ENCODE measurements at regions not wholly inside any gene's neighbourhood (a gene's known extent, or its start where the extent isn't known, plus 50 kb on each side); places are given as distances from the start of the nearest gene placed in this dataset.
"Not testable (repeated sequence)": the region's sequence is repeated elsewhere in the genome, so short reads cannot be mapped to it uniquely, and the experiment has no call there.

DNA sequence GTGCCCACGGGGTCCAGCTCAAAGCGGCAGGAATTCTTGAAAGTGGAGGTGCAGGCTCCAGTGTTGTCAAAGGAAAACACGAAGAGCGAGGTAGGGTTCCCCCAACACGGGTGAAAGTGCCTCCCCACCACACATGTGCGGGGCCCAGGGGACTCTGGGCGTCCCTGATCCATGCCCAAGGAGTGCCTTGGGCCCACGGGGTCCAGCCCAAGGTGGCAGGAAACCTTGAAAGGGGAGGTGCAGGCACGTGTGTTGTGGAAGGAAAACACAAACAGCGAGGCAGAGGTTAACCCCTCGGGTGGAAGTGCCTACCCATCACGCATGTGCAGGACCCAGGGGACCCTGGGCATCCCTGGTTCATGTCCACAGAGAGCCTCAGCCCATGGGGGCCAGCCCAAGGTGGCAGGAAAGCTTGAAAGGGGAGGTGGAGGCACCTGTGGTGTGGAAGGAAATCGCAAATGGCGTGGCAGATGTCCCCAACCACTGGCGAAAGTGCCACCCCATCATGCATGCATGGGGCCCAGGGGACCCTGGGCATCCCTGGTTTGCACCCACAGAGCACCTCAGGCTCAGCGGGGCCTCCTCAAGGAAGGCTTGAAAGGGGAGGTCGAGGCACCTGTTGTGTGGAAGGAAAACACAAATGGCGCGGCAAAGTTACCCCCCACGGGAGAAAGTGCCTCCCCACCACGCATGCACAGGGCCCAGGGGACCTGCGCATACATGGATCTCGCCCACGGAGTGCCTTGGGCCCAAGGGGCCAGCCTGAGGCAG is 584.6 kb downstream of the ALG10 start:
- Histone ChIP-seq H3K4me1 (no peaks in the 10 kb centered on the region), H3K27me3 (ENCODE audit: insufficient read depth in 3 of 3, low read length in 2 of 3) (no peaks in the 10 kb centered on the region), H3K4me3 (no peak overlapping the region), H3K27ac (no peak overlapping the region), H3K9me3 (no peaks in the 10 kb centered on the region), H3K36me3 (ENCODE audit: insufficient read depth in 1 of 2, low read depth in 1 of 2) (no peaks in the 10 kb centered on the region)
- TF ChIP-seq, protein P1, sequence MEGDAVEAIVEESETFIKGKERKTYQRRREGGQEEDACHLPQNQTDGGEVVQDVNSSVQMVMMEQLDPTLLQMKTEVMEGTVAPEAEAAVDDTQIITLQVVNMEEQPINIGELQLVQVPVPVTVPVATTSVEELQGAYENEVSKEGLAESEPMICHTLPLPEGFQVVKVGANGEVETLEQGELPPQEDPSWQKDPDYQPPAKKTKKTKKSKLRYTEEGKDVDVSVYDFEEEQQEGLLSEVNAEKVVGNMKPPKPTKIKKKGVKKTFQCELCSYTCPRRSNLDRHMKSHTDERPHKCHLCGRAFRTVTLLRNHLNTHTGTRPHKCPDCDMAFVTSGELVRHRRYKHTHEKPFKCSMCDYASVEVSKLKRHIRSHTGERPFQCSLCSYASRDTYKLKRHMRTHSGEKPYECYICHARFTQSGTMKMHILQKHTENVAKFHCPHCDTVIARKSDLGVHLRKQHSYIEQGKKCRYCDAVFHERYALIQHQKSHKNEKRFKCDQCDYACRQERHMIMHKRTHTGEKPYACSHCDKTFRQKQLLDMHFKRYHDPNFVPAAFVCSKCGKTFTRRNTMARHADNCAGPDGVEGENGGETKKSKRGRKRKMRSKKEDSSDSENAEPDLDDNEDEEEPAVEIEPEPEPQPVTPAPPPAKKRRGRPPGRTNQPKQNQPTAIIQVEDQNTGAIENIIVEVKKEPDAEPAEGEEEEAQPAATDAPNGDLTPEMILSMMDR (IDR thresholded peaks at IDR 0.05), result no peak
- intact Hi-C loops (cut with DNase I), result no loop called here
- WGBS, 3 donors, result 56 to 59% (median 56%) methylated on average over 23 to 24 of the region's 24 CpGs
- ATAC-seq (no peak), DNase-seq (no peak)

DNA sequence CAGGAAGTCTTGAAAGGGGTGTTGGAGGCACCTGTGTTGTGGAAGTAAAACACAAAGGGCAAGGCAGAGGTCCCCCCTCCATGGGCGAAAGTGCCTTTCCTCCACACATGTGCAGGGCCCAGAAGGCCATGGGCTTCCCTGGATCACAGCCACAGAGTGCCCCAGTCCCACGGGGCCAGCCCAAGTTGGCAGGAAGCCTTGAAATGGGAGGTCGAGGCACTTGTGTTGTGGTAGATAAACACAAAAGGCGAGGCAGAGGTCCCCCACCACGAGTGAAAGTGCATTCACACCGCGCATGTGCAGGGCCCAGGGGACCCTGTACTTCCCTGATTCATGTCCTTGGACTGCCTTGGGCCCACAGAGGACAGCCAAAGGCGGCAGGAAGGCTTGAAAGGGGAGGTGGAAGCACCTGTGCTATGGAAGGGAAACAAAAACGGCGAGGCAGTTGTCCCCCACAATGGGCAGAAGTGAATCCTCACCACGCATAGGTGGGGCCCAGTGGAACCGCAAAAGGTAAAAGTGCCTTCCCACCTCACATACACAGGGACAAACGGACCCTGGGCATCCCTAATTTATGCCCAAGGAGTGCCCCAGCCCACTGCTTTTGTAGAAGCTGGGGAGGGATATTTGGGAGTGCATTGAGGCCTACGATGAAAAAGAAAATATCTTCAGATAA is 585.4 kb downstream of the ALG10 start:
- H3K4me3 ChIP-seq, result no peak overlapping the region
- no peaks in the 10 kb centered on the region for H3K4me1 ChIP-seq
- intact Hi-C loops (cut with DNase I), result no loop called here
- no peaks in the 10 kb centered on the region for H3K9me3 ChIP-seq
- ATAC-seq (no peak), DNase-seq (no peak)
- TF ChIP-seq, protein P1 (IDR thresholded peaks at IDR 0.05), result no peak
- H3K27ac ChIP-seq, result no peak overlapping the region
- 55 to 64% (median 60%) methylated on average over 14 of the region's 14 CpGs for WGBS, 3 donors
- H3K27me3 ChIP-seq (ENCODE audit: insufficient read depth in 3 of 3, low read length in 2 of 3), result no peaks in the 10 kb centered on the region
- no peaks in the 10 kb centered on the region for H3K36me3 ChIP-seq (ENCODE audit: insufficient read depth in 1 of 2, low read depth in 1 of 2)

DNA sequence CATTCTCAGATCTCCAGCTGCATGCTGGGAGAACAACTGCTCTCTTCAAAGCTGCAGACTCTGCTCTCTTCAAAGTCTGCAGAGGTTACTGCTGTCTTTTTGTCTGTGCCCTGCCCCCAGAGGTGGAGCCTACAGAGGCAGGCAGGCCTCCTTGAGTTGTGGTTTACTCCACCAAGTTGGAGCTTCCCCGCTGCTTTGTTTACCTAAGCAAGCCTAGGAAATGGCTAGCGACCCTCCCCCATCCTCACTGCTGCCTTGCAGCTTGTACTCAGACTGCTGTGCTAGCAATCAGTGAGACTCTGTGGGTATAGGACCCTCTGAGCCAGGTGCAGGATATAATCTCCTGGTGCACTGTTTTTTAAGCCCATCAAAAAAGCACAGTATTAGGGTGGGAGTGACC is 591.7 kb downstream of the ALG10 start:
- intact Hi-C loops (cut with DNase I); DNase-seq; H3K4me1 ChIP-seq; H3K27me3 ChIP-seq (ENCODE audit: insufficient read depth in 3 of 3, low read length in 2 of 3); ATAC-seq; H3K36me3 ChIP-seq (ENCODE audit: insufficient read depth in 1 of 2, low read depth in 1 of 2); H3K27ac ChIP-seq; H3K4me3 ChIP-seq: not testable (repeated sequence)
- WGBS, 3 donors, result 60 to 72% (median 61%) methylated on average over 2 of the region's 2 CpGs
- H3K9me3 ChIP-seq, result peaks cover 41% of the 10 kb centered on the region

DNA sequence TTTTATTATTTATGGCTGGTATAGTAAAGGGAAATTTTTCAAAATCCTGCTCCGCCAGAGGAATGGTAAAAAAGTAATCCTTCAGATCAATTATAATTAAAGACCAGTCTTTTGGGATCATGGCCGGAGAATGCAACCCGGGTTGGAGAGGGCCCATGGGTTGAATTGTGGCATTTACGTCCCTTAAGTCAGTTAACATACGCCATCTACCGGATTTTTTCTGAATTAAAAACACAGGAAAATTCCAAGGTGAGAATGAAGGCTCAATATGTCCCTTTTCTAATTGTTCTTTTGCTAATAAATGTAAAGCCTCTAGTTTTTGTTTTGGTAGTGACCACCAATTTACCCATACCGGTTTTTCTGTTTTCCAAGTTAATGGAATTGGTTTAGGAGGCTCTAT is 602.8 kb downstream of the ALG10 start:
- H3K27me3 ChIP-seq (ENCODE audit: insufficient read depth in 3 of 3, low read length in 2 of 3), result no peaks in the 10 kb centered on the region
- no peak for ATAC-seq
- H3K27ac ChIP-seq, result no peak overlapping the region
- H3K4me3 ChIP-seq, result no peak overlapping the region
- peaks cover 2% of the 10 kb centered on the region for H3K9me3 ChIP-seq
- no peaks in the 10 kb centered on the region for H3K36me3 ChIP-seq (ENCODE audit: insufficient read depth in 1 of 2, low read depth in 1 of 2)
- no peaks in the 10 kb centered on the region for H3K4me1 ChIP-seq
- TF ChIP-seq, protein P1 (IDR thresholded peaks at IDR 0.05), result no peak
- intact Hi-C loops (cut with DNase I), result no loop called here
- no peak for DNase-seq
- 29 to 34% (median 31%) methylated on average over 7 of the region's 7 CpGs for WGBS, 3 donors

DNA sequence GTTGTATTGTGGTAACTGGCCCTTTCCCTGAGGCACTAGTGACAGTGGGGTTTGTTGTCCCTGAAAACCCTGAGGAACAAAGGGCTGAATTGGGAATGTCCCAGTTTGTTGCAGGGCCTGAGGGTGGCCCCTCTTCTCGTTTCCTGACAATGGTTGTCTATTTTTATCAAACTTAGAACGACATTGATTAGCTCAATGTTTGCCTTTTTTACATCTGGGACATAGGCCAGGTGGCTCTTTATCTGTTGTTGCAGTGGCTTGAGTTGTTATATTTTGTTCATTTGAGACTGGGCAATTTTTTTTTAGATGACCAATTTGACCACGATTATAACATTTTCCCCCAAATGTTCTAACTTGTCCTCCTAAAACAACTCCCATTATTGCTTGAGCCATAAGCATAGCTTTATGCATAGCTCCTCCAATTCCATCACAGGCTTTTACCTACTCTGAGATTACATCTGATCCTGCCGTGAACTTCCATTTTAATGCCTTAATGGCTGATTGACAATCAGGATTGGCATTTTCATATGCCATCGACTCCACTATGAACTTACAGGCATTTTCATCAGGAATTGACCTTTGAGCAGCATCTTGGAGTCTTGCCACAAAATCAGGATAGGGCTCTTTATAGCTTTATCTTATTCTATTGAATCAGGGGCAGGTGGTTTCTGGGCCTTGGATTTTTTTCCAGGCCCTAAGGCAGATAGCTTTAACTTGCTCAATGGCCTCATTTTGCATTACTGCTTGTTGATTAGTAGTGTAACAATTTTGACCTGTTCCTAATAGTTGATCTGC is 604.3 kb downstream of the ALG10 start:
- ATAC-seq, result no peak
- DNase-seq, result no peak
- Histone ChIP-seq H3K4me1 (no peaks in the 10 kb centered on the region), H3K4me3 (no peak overlapping the region), H3K27ac (no peak overlapping the region), H3K36me3 (ENCODE audit: insufficient read depth in 1 of 2, low read depth in 1 of 2) (no peaks in the 10 kb centered on the region), H3K9me3 (peaks cover under 1% of the 10 kb centered on the region), H3K27me3 (ENCODE audit: insufficient read depth in 3 of 3, low read length in 2 of 3) (no peaks in the 10 kb centered on the region)
- TF ChIP-seq, protein P1 (IDR thresholded peaks at IDR 0.05), result no peak
- intact Hi-C loops (cut with DNase I), result no loop called here
- 50 to 59% (median 57%) methylated on average over 5 of the region's 5 CpGs for WGBS, 3 donors
